ENCODE measurements at regions not wholly inside any gene's neighbourhood (a gene's known extent, or its start where the extent isn't known, plus 50 kb on each side); places are given as distances from the start of the nearest gene placed in this dataset.
A peak's percentile ranks its signal among the peaks of the same experiment; 100 is the strongest.

- no peak for DNase-seq
Measured at GRCh38 chr3:137205394-137206045, 247.7 kb downstream of the IL20RB start.

DNA sequence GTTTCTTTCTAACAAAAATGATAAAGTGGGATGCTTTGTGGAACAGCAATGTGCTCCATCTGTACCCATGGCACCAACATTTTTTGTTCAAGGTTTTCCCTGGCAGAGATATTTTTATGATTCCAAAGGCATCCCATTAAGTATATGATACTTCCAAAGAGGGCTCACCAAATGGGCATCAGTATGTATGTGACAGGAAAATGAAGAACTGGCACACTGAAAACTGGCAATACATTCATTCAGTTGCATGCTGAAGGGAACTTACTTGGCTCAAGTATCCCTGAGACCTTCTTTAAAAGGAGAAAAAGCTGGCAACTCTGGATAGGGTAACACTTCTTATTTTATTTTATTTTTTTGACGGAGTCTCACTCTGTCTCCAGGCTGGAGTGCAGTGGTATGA is 249.8 kb downstream of the IL20RB start:
- no peak for DNase-seq

- peak in 1 of 2 experiments; percentile 9 for DNase-seq
Measured at GRCh38 chr3:137217733-137218132, 259.9 kb downstream of the IL20RB start.

GRCh38 chr3:137219801-137220445 is 262.1 kb downstream of the IL20RB start:
- no peak for DNase-seq

DNA sequence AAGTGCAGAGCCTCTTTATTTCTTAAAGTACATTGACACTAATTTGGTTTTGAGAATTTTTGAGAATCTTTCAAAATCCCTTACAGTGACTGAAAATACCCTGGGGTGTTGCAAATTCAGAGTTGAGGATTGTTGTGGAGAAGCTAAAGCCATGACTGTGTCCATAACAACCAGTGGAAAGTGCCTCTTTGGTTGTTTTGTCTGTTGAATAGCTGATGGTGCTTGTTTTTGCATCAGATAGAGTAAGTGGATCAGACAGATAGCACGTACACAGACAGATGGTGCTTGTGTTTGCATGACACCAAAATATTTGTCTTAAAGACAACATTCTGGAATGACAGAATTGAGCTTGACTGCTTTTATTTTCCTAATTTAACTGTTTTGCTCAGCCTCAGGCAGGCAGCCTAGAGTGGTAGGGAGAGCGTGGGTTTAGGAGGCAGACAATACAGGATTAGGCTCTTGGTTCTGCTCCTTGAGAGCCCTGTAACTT is 265.0 kb downstream of the IL20RB start:
- DNase-seq: no peak

GRCh38 chr3:137224464-137224863 is 266.7 kb downstream of the IL20RB start:
- DNase-seq: no peak

- DNase-seq: no peak
Measured at GRCh38 chr3:137242836-137243400, 285.1 kb downstream of the IL20RB start.

DNA sequence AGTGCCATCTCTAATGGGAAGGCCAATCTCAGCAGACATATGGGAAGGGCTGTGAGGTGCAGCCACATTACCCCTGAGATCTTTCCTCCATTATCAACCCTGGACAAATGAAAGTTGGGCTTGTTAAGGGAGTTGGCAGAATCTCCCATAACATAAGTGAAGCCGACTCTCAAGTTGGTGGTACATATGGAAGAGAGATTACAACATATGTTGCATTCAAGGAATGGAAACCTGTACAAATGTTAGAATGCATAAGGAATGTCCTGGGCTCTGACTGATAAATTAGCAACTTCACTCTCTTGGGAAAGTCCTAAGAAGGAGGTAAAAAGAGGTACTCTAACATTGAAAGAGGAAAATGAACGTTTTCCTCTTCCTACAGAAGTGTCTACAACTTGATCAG is 288.7 kb downstream of the IL20RB start:
- no peak for DNase-seq

DNA sequence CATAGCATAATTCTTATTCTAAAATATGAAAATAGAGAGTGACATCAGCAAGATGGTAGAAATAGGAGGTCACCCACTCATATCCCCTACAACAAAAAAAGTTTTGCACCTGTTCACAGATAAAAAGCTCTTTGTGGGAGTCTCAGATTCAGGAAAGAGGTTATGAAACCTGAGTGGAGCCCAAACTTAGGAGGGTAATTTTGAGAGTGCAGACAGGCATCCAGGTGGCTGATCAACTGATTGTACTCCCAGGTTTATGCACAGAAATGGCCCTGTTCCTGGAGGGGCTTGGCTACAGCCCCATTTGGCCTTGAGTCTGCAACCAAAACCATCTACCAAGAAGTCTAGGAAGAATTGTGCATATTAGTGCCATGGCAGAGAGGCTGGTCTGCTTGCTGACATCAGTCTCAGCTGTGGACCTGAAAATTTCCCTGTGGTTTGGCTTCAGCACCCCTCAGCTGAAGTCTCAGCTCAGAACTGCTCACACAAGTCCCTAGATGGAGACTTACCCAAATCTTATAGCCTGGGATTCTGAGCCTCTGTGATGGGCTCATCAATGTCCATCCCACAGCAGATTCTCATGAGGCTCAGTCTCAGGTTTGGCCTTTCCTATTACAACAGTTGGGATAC is 291.6 kb downstream of the IL20RB start:
- DNase-seq: no peak

- DNase-seq: no peak
Measured at GRCh38 chr3:137259089-137259488, 301.3 kb downstream of the IL20RB start.

- DNase-seq: no peak
Measured at GRCh38 chr3:137259701-137260100, 301.9 kb downstream of the IL20RB start.

DNA sequence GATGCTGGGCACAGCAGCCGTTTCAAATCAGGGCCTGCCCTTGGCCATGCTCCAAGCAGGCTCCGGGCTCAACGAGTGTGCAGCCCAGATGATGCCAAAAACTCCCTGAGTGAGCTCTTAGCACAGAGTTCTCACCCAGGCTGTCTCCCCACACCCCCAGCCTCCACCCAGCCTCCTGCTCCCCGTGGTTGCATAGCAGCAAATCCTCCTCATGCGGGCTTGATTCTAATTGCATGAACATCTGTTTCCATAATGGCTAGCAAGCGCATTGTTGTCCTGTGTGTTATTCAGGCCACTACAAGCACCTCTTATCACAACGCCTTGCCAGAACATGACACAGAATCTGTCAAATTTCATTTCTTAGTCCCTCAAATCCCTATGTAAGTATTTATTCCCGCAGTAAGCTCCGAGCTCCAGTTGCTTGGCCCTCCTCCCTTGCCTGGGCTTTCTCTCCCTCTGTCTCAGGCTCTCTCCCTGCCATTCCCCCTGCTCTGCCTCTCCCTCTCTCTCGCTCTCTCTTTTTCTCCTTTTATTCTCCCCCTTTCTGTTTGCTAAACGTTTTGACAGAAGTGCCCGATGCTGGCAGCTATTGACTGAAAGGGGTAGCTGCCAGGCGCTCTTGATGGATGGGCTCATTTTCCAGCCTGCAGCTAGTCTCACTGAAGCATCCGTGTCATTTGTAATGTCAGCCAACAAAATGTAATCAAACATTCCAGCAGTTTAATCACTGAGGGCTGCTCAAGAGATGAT is 306.5 kb downstream of the IL20RB start:
- peak; percentile 17 to 30 for DNase-seq

DNA sequence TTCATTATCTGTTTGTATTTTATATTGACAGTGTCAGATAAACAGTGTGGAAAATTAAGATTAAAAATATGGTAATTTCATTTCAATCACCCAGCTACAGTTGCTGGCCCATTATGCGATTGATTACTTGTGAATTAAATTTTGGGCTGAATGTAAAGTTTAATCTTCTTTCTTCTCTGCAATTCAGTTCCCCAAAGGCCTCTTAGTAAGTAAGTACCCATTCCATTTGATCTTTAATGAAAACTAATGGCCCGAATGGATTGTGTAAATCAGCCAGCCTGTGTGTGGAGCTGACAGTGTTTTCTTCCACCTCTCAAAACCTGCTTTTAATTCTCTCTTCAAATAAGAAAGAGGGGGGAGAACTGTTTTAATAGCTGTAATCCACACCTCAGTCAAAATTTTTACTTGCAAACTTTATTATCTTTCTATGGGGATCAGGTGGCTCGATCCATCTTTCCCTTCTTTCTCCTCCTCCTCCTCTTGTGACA is 307.1 kb downstream of the IL20RB start:
- DNase-seq: no peak

DNA sequence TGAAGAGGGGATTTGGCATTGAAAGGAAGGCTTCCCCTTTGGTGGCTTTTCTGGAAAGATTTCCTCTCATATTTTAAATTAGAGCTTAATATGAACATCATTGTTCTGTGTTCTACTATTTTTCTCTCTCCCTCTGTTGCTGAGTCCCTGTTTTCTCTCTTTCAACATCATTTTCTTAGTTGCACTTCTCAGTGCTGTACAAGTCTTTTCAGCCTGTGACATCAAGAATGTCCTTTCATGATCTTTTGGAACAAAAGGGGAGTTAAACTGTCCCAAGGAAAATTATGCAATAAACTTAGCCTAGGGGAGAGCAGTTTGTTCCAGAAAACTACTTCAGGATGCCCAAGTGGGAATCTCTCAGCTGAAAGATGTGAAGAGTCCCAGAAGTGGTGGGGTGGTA is 325.1 kb downstream of the IL20RB start:
- no peak for DNase-seq

GRCh38 chr3:137285924-137286323 is 328.1 kb downstream of the IL20RB start:
- no peak for DNase-seq

DNA sequence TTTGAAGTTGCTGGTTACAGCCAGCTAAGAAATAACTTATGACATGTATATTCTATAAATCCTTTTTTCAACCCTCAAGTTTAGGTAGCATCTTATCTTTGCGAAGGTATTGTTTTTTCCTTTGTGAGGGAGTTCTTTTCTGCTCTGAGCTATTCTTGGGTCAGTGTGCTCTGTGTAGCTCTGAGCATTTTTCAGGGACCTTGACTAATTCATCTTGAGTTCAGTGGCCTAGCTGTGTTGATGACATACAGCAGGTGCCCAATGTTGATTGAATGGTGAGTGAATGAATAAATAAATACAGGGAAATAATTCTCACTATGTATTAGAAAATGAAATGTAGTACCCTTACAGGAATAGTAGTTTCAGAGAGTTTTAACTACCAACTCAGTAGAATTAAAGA is 335.3 kb downstream of the IL20RB start:
- DNase-seq: no peak

- no peak for DNase-seq
Measured at GRCh38 chr3:137294139-137294538, 336.4 kb downstream of the IL20RB start.

DNA sequence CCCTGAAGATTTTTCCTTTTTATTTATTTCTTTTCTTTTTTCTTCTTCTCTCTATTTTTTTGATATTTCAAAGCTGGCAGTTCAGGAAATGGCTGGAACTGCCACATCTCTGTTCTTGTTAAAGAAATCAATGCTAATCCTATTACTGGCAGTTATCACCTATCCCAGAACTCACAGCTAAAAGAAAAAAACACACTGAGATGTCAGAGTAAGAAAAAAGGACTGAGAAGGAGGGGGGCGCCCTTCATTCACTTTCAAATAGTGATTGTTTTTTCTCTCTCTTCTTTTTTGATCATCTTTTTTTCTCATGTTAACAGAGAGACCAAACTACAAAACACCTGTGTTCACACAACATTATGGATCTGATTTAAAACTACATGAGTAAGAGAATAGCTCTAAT is 337.1 kb downstream of the IL20RB start:
- DNase-seq: no peak

DNA sequence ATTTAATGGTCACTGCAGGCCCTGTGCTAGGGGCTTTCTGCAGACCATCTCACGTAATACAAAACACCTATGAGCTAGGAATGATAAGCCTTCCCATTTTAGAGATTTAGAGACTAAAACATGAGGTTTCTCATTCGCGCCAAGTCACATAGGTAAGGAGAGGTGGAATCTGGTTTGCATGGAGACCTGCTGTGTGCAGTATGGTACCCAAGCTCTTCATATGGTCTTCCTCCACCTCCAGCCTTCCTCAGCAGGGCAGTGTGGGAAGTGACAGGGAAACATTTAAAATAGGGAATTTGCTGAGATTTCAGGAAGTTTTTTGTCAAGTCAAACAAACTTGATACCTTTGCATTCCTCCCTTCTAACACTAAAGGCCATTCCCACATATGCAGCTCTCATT is 337.6 kb downstream of the IL20RB start:
- DNase-seq: no peak

DNA sequence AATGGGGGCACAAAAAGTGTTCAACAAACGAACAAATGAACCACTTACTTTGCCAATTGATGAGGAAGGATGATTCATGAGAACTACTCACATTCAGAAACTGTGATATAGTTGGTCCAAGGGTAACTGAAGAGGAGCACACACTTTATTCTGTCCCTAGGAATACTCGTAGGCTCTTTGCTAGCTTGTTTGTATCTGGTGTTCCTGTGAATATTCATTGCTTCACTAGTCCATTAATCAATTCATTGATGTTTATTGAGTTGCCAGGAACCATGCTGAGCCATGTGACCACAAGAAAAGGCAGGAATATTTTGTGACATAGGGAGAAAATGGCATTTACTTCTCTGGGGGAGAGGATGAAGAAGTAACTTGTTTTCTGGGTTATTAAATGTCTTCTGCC is 338.3 kb downstream of the IL20RB start:
- no peak for DNase-seq

GRCh38 chr3:137297770-137298169 is 340.0 kb downstream of the IL20RB start:
- no peak for DNase-seq

DNA sequence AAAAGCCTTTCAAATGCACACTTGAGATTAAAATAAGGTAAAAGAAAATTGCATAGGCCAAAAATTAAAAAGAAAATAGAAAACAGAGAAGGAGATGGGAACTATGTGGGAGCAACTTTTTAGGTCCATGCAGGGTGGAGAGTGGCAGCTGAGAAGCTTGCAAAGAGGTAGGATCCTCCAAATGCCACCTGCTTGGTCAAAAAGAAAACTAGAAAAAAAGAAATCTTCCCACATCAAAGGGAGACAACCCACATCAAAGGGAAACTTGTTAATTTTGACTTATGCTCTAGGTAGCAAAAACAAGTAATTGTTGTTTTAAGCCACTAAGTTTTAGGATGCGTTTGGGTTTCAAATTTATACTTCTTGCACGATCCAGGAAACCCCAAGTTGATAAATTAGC is 342.9 kb downstream of the IL20RB start:
- DNase-seq: no peak

Data from SHP77 (cell line).